ENCODE measurements at regions not wholly inside any gene's neighbourhood (a gene's known extent, or its start where the extent isn't known, plus 50 kb on each side); places are given as distances from the start of the nearest gene placed in this dataset.

DNA sequence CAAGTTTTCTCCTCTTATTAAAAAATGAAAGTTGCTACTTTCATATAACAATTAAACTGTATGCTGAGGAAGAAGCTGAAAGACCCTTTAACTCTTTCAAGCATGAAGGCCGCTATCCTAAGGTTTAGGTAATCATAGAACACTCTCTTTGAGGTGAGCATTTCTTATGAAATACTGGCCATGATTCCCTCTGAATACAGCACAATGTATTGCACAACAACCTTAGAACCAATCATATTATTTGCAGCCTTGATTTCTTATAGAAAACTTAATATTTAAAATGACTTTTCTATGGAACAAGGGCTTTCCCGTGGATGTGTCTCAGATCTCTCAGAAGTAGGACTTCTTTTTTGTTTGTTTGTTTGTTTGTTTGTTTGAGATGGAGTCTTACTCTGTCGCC is 333.4 kb upstream of the TEX13C start:
- H3K36me3 ChIP-seq = no peaks in the 10 kb centered on the region
- no peaks in the 10 kb centered on the region for H3K9me3 ChIP-seq
- H3K4me1 ChIP-seq = no peaks in the 10 kb centered on the region
- H3K27me3 ChIP-seq = no peaks in the 10 kb centered on the region
- no peak for TF ChIP-seq EP300 (IDR thresholded peaks at IDR 0.05; ENCODE audit: low read depth)
- no peak for TF ChIP-seq POLR2A (IDR thresholded peaks at IDR 0.05)
- TF ChIP-seq POLR2AphosphoS5 (IDR thresholded peaks at IDR 0.05) = no peak
- intact Hi-C loops (cut with DNase I; ENCODE audit: low total_unique reads) = no loop called here
- H3K4me3 ChIP-seq = no peak overlapping the region
- in situ Hi-C loops (cut with MboI; ENCODE audit: low pct_ligation_motif_present in 1 of 4, low pct_unique_long_range_greater_than_20kb in 1 of 4, low sequenced_read_pairs in 3 of 4) = no loop called here
- DNase-seq = no peak
- 71 to 100% methylated on average over 1 to 3 of the region's 3 CpGs for WGBS, 2 donors (ENCODE audit: low coverage in 1 of 2)
- H3K27ac ChIP-seq = no peak overlapping the region

DNA sequence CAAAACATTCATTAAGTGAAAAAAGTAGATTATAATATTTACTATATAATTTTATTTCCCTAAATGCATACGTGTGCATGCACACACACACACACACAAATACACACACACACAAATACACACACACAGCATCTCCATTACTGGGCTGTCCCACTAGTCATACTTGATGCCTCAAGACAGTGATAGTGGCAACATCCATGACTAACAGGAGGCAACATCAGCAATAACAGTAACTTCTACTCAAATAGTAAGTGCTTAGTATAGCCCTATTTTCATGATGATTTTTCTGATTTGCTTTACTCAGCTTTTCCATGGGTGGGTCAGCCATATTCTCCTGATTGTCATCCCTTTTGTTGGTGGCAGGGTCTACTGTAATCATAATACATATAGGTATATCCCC is 325.9 kb upstream of the TEX13C start:
- Histone ChIP-seq H3K9me3 (no peaks in the 10 kb centered on the region), H3K36me3 (no peaks in the 10 kb centered on the region), H3K4me3 (no peak overlapping the region), H3K4me1 (no peaks in the 10 kb centered on the region), H3K27ac (no peak overlapping the region), H3K27me3 (no peaks in the 10 kb centered on the region)
- DNase-seq = no peak
- in situ Hi-C loops (cut with MboI; ENCODE audit: low pct_ligation_motif_present in 1 of 4, low pct_unique_long_range_greater_than_20kb in 1 of 4, low sequenced_read_pairs in 3 of 4) (no loop called here), intact Hi-C loops (cut with DNase I; ENCODE audit: low total_unique reads) (no loop called here)
- 83% methylated on average over 1 of the region's 1 CpG; no CpG with 5 or more reads in 1 of the 2 donors for WGBS, 2 donors (ENCODE audit: low coverage in 1 of 2)
- TF ChIP-seq POLR2AphosphoS5 (IDR thresholded peaks at IDR 0.05) = no peak
- TF ChIP-seq POLR2A (IDR thresholded peaks at IDR 0.05) = no peak
- TF ChIP-seq EP300 (IDR thresholded peaks at IDR 0.05; ENCODE audit: low read depth) = no peak
- TF ChIP-seq, protein P1, sequence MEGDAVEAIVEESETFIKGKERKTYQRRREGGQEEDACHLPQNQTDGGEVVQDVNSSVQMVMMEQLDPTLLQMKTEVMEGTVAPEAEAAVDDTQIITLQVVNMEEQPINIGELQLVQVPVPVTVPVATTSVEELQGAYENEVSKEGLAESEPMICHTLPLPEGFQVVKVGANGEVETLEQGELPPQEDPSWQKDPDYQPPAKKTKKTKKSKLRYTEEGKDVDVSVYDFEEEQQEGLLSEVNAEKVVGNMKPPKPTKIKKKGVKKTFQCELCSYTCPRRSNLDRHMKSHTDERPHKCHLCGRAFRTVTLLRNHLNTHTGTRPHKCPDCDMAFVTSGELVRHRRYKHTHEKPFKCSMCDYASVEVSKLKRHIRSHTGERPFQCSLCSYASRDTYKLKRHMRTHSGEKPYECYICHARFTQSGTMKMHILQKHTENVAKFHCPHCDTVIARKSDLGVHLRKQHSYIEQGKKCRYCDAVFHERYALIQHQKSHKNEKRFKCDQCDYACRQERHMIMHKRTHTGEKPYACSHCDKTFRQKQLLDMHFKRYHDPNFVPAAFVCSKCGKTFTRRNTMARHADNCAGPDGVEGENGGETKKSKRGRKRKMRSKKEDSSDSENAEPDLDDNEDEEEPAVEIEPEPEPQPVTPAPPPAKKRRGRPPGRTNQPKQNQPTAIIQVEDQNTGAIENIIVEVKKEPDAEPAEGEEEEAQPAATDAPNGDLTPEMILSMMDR (IDR thresholded peaks at IDR 0.05) = no peak

DNA sequence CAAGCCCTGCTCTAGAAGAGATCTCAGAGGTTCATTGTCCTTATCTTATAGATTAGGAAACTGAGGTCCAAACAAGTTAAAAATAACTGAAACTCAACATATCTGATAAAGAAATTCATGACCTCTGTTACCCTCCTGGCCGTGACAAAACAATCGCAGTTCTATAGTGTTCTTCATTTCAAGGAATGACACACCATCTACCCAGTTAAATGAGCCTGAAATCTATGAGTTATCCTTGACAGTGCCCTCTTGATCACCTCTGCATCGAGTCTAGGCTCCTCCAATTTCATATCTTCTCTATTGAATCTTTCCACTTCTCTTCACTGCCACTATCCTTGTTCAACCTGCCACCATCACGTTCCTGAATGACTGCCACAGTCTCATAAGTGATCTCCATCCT is 325.3 kb upstream of the TEX13C start:
- Histone ChIP-seq H3K27ac (no peak overlapping the region), H3K27me3 (no peaks in the 10 kb centered on the region), H3K4me1 (no peaks in the 10 kb centered on the region), H3K36me3 (no peaks in the 10 kb centered on the region), H3K4me3 (no peak overlapping the region), H3K9me3 (no peaks in the 10 kb centered on the region)
- no peak for TF ChIP-seq POLR2AphosphoS5 (IDR thresholded peaks at IDR 0.05)
- TF ChIP-seq POLR2A (IDR thresholded peaks at IDR 0.05) = no peak
- TF ChIP-seq, protein P1 (IDR thresholded peaks at IDR 0.05) = no peak
- no peak for TF ChIP-seq EP300 (IDR thresholded peaks at IDR 0.05; ENCODE audit: low read depth)
- intact Hi-C loops (cut with DNase I; ENCODE audit: low total_unique reads) (no loop called here), in situ Hi-C loops (cut with MboI; ENCODE audit: low pct_ligation_motif_present in 1 of 4, low pct_unique_long_range_greater_than_20kb in 1 of 4, low sequenced_read_pairs in 3 of 4) (no loop called here)
- no peak for DNase-seq
- 40 to 59% methylated on average over 1 to 4 of the region's 4 CpGs for WGBS, 2 donors (ENCODE audit: low coverage in 1 of 2)

DNA sequence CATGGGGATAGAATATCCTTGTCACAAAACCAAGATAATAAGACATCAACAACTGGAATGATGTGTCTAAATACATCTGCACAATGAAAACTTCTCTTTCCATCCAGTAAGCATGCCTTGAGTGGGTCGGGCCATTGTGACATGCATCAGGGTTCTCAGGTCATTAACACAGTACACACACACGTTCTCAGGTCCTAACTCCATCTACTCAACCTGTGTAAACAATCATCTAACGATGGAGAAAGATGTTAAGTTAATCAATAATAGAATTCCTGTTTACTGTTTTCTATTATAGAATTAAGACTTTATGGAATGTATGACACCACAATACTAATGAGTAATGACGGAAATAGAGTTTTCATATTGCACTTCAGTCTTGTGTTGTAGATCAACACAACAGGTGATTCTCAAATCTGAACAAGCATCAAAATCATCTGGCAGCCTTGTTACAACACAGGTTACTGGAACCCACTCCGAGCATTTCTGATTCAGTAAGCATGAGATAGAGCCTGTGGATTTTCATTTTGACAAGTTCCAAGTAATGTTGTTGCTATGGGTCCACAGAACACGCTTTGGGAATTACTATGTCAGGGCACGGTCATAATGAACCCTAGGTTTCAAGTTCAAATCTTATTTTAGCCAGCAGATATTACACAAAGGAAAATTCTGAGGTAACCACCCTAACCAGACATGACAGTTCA is 315.8 kb upstream of the TEX13C start:
- no peaks in the 10 kb centered on the region for H3K9me3 ChIP-seq
- H3K36me3 ChIP-seq = no peaks in the 10 kb centered on the region
- H3K4me3 ChIP-seq = no peak overlapping the region
- no peaks in the 10 kb centered on the region for H3K27me3 ChIP-seq
- TF ChIP-seq, protein P1 (IDR thresholded peaks at IDR 0.05) = no peak
- DNase-seq = no peak
- H3K4me1 ChIP-seq = no peaks in the 10 kb centered on the region
- in situ Hi-C loops (cut with MboI; ENCODE audit: low pct_ligation_motif_present in 1 of 4, low pct_unique_long_range_greater_than_20kb in 1 of 4, low sequenced_read_pairs in 3 of 4) = no loop called here
- 52 to 80% methylated on average over 1 to 7 of the region's 7 CpGs for WGBS, 2 donors (ENCODE audit: low coverage in 1 of 2)
- no peak overlapping the region for H3K27ac ChIP-seq
- intact Hi-C loops (cut with DNase I; ENCODE audit: low total_unique reads) = no loop called here

DNA sequence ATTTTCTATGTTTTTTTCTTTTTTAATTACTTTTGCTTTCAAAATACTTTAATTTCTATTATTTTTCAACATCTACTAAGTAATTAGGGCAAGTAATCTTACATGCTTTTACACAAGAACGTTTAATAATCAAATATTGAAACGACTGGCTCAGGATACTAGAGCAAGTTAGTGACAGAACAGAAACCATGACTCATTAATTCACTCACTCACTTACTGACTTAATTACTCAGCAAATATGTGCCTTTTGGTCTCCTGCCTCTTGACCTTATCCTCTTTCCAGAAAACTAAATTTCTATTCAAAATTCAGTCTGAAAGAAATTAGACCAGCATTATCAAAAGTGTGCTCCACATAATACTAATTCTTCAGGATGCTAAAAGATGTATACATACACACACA is 314.9 kb upstream of the TEX13C start:
- Histone ChIP-seq H3K4me1 (no peaks in the 10 kb centered on the region), H3K4me3 (no peak overlapping the region), H3K9me3 (no peaks in the 10 kb centered on the region), H3K27me3 (no peaks in the 10 kb centered on the region), H3K27ac (no peak overlapping the region), H3K36me3 (no peaks in the 10 kb centered on the region)
- WGBS, 2 donors (ENCODE audit: low coverage in 1 of 2) = 33 to 40% methylated on average over 2 of the region's 2 CpGs
- intact Hi-C loops (cut with DNase I; ENCODE audit: low total_unique reads) (no loop called here), in situ Hi-C loops (cut with MboI; ENCODE audit: low pct_ligation_motif_present in 1 of 4, low pct_unique_long_range_greater_than_20kb in 1 of 4, low sequenced_read_pairs in 3 of 4) (no loop called here)
- TF ChIP-seq POLR2A (IDR thresholded peaks at IDR 0.05) = no peak
- no peak for DNase-seq

Measured in transverse colon (tissue), 4 donors.